OCI-LY1 (cell line): ENCODE measurements at regions not wholly inside any gene's neighbourhood (a gene's known extent, or its start where the extent isn't known, plus 50 kb on each side); places are given as distances from the start of the nearest gene placed in this dataset.

Source experiments
- EZH2 ChIP-seq: fragments of 200-600 bp; sonication (generic), shearing (Covaris generic); IDR thresholded peaks from 2 replicates; pipeline ENCODE4 v1.8.0; 2017; ENCODE audit warnings: borderline replicate concordance, mixed run types, mild to moderate bottlenecking, antibody characterized with exemption, low read length, moderate library complexity, mixed read lengths
- TF ChIP-seq, protein P1 (sequence below): fragments of 200-600 bp; sonication (generic), shearing (Covaris generic); IDR thresholded peaks from 2 replicates; pipeline ENCODE4 v1.5.1; 2017; ENCODE audit warnings: mild to moderate bottlenecking, antibody characterized with exemption, low read length, moderate library complexity, mixed read lengths

DNA sequence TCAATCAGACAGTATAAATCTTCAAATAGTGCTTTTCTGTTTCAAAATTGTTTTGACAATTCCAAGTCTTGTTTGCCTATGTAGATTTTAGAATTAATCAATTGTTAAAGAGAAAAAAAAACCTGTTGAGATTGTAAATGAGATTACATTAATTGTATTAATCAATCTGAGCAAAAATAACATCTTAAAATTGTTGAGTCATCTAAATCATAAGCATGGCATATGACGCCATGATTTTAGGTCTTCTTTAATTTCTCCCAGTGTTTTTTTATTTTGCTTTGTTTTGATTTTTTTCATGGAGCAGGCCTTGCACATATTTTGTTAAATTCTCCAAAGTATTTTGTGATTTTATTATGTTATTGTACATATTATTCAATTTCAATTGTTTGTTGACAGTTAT lies 988.0 kb upstream of the SEMA6A start:
- TF ChIP-seq, protein P1, sequence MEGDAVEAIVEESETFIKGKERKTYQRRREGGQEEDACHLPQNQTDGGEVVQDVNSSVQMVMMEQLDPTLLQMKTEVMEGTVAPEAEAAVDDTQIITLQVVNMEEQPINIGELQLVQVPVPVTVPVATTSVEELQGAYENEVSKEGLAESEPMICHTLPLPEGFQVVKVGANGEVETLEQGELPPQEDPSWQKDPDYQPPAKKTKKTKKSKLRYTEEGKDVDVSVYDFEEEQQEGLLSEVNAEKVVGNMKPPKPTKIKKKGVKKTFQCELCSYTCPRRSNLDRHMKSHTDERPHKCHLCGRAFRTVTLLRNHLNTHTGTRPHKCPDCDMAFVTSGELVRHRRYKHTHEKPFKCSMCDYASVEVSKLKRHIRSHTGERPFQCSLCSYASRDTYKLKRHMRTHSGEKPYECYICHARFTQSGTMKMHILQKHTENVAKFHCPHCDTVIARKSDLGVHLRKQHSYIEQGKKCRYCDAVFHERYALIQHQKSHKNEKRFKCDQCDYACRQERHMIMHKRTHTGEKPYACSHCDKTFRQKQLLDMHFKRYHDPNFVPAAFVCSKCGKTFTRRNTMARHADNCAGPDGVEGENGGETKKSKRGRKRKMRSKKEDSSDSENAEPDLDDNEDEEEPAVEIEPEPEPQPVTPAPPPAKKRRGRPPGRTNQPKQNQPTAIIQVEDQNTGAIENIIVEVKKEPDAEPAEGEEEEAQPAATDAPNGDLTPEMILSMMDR, result no peak
- no peak for TF ChIP-seq EZH2
